ENCODE measurements at regions not wholly inside any gene's neighbourhood (a gene's known extent, or its start where the extent isn't known, plus 50 kb on each side); places are given as distances from the start of the nearest gene placed in this dataset.

GRCh38 chr3:30495172-30496065 is 111.0 kb upstream of the TGFBR2 start:
- Histone ChIP-seq H2AFZ (ENCODE audit: low read depth, low read length) (no peak overlapping the region), H3K9me2 (ENCODE audit: insufficient read depth, low read length) (no peaks in the 10 kb centered on the region), H3F3A (ENCODE audit: insufficient read depth, low read length, poor library complexity, severe bottlenecking) (no peaks in the 10 kb centered on the region), H3K79me2 (replicated peaks; ENCODE audit: insufficient read depth, low read length) (no peaks in the 10 kb centered on the region), H3K27ac (ENCODE audit: low read length) (no peak overlapping the region), H3K36me3 (ENCODE audit: insufficient read depth, low read length) (no peaks in the 10 kb centered on the region), H4K20me1 (ENCODE audit: insufficient read depth) (no peaks in the 10 kb centered on the region), H3K9me3 (ENCODE audit: low read length) (no peaks in the 10 kb centered on the region), H3K4me2 (ENCODE audit: low read length) (no peak overlapping the region), H3K27me3 (ENCODE audit: insufficient read depth, low read depth, low read length) (no peaks in the 10 kb centered on the region), H3K4me3 (ENCODE audit: low read length) (no peak overlapping the region), H3K9ac (ENCODE audit: low read length) (no peak overlapping the region)
- TF ChIP-seq POLR2AphosphoS5 (IDR thresholded peaks at IDR 0.05) (no peak), REST (IDR thresholded peaks at IDR 0.05; ENCODE audit: borderline replicate concordance) (no peak), SMC3 (conservative IDR thresholded peaks at IDR 0.05; ENCODE audit: poor library complexity) (no peak)

GRCh38 chr3:30496066-30496966 is 110.1 kb upstream of the TGFBR2 start:
- Histone ChIP-seq H3K27me3 (ENCODE audit: insufficient read depth, low read depth, low read length) (no peaks in the 10 kb centered on the region), H3K9me3 (ENCODE audit: low read length) (no peaks in the 10 kb centered on the region), H3K9me2 (ENCODE audit: insufficient read depth, low read length) (no peaks in the 10 kb centered on the region), H3K9ac (ENCODE audit: low read length) (no peak overlapping the region), H3K4me2 (ENCODE audit: low read length) (no peak overlapping the region), H3K4me3 (ENCODE audit: low read length) (no peak overlapping the region), H2AFZ (ENCODE audit: low read depth, low read length) (no peak overlapping the region), H4K20me1 (ENCODE audit: insufficient read depth) (no peaks in the 10 kb centered on the region), H3K27ac (ENCODE audit: low read length) (no peak overlapping the region), H3K79me2 (replicated peaks; ENCODE audit: insufficient read depth, low read length) (no peaks in the 10 kb centered on the region), H3F3A (ENCODE audit: insufficient read depth, low read length, poor library complexity, severe bottlenecking) (no peaks in the 10 kb centered on the region), H3K36me3 (ENCODE audit: insufficient read depth, low read length) (no peaks in the 10 kb centered on the region)
- no peak for TF ChIP-seq CTCF (IDR thresholded peaks at IDR 0.05; ENCODE audit: poor library complexity, severe bottlenecking)
- no peak for TF ChIP-seq RAD21 (conservative IDR thresholded peaks at IDR 0.05)
- no peak for TF ChIP-seq POLR2AphosphoS5 (IDR thresholded peaks at IDR 0.05)
- TF ChIP-seq MXI1 (conservative IDR thresholded peaks at IDR 0.05; ENCODE audit: poor library complexity, severe bottlenecking), result no peak
- TF ChIP-seq EZH2 (IDR thresholded peaks at IDR 0.05; ENCODE audit: borderline replicate concordance, insufficient read depth, low read length, poor library complexity, severe bottlenecking), result no peak
- no peak for TF ChIP-seq TAF1 (IDR thresholded peaks at IDR 0.05; ENCODE audit: low read depth)

Data from neural cell (in vitro differentiated cells).